ENCODE measurements at regions not wholly inside any gene's neighbourhood (a gene's known extent, or its start where the extent isn't known, plus 50 kb on each side); places are given as distances from the start of the nearest gene placed in this dataset.

GRCh38 chr18:51953521-51953920 lies 386.5 kb upstream of the DCC start:
- TF ChIP-seq CTCF (IDR thresholded peaks at IDR 0.05; ENCODE audit: low read depth, low read length, poor library complexity, severe bottlenecking) (no peak), EZH2phosphoT487 (IDR thresholded peaks at IDR 0.05; ENCODE audit: borderline replicate concordance, low read length) (no peak)

Data from DOHH2 (cell line).